ENCODE measurements at regions not wholly inside any gene's neighbourhood (a gene's known extent, or its start where the extent isn't known, plus 50 kb on each side); places are given as distances from the start of the nearest gene placed in this dataset.

DNA sequence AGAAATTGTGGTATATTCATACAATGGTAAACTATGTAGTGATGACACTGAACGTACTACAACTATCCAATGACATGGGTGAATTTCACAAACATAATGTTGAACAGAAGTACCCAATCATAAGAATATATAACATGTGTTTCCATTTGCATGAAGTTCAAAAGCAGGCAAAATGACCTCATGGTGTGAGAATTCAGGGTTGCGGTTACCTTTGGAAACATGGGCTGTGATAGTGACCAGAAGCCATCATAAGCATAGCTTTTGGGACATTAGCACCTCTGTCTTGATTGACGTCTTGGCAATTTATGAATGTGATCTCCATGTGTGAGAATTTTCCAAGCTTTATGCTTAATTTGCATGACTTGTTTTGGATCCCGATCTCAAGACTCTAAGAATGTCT lies 500.1 kb upstream of the JAG1 start:
- TF ChIP-seq POLR2AphosphoS5 (IDR thresholded peaks at IDR 0.05; ENCODE audit: low read depth, low read length) (no peak), YY1 (IDR thresholded peaks at IDR 0.05; ENCODE audit: low read depth) (no peak), TAF1 (IDR thresholded peaks at IDR 0.05; ENCODE audit: borderline replicate concordance, low read depth, low read length) (no peak), EP300 (IDR thresholded peaks at IDR 0.05; ENCODE audit: borderline replicate concordance in 1 of 2, low read depth in 1 of 2, low read length in 1 of 2) (no peak), JUND (IDR thresholded peaks at IDR 0.05) (no peak), GATA2 (CRISPR knock-in tag; IDR thresholded peaks at IDR 0.05) (no peak), MEF2A (IDR thresholded peaks at IDR 0.05; ENCODE audit: borderline replicate concordance, low read depth) (no peak), MXI1 (IDR thresholded peaks at IDR 0.05; ENCODE audit: low read depth, low read length) (no peak), RCOR1 (IDR thresholded peaks at IDR 0.05; ENCODE audit: low read length) (no peak)
- TF ChIP-seq, protein P1, sequence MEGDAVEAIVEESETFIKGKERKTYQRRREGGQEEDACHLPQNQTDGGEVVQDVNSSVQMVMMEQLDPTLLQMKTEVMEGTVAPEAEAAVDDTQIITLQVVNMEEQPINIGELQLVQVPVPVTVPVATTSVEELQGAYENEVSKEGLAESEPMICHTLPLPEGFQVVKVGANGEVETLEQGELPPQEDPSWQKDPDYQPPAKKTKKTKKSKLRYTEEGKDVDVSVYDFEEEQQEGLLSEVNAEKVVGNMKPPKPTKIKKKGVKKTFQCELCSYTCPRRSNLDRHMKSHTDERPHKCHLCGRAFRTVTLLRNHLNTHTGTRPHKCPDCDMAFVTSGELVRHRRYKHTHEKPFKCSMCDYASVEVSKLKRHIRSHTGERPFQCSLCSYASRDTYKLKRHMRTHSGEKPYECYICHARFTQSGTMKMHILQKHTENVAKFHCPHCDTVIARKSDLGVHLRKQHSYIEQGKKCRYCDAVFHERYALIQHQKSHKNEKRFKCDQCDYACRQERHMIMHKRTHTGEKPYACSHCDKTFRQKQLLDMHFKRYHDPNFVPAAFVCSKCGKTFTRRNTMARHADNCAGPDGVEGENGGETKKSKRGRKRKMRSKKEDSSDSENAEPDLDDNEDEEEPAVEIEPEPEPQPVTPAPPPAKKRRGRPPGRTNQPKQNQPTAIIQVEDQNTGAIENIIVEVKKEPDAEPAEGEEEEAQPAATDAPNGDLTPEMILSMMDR (IDR thresholded peaks at IDR 0.05) = no peak
- TF ChIP-seq, protein P2, sequence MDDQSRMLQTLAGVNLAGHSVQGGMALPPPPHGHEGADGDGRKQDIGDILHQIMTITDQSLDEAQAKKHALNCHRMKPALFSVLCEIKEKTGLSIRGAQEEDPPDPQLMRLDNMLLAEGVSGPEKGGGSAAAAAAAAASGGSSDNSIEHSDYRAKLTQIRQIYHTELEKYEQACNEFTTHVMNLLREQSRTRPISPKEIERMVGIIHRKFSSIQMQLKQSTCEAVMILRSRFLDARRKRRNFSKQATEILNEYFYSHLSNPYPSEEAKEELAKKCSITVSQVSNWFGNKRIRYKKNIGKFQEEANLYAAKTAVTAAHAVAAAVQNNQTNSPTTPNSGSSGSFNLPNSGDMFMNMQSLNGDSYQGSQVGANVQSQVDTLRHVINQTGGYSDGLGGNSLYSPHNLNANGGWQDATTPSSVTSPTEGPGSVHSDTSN (IDR thresholded peaks at IDR 0.05) = no peak
- TF ChIP-seq, protein P3, sequence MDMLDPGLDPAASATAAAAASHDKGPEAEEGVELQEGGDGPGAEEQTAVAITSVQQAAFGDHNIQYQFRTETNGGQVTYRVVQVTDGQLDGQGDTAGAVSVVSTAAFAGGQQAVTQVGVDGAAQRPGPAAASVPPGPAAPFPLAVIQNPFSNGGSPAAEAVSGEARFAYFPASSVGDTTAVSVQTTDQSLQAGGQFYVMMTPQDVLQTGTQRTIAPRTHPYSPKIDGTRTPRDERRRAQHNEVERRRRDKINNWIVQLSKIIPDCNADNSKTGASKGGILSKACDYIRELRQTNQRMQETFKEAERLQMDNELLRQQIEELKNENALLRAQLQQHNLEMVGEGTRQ (IDR thresholded peaks at IDR 0.05; ENCODE audit: borderline replicate concordance, low read depth, low read length) = no peak
